Mesenchymal stem cell (in vitro differentiated cells and primary cell): ENCODE measurements at regions not wholly inside any gene's neighbourhood (a gene's known extent, or its start where the extent isn't known, plus 50 kb on each side); places are given as distances from the start of the nearest gene placed in this dataset.

Experiments used
- DNase-seq: peaks from one replicate; pipeline ENCODE4 v3.0.0-alpha.2; 2013
- H2AFZ ChIP-seq: one replicate; pipeline ENCODE4 v1.6.1; 2013; ENCODE audit warnings: low read depth, mild to moderate bottlenecking, control low read depth, inconsistent platforms, low read length, moderate library complexity
- H2AK5ac ChIP-seq: 2 replicates; pipeline ENCODE4 v1.6.1; 2013; ENCODE audit warnings: low read length, moderate library complexity, mild to moderate bottlenecking, inconsistent platforms; ENCODE audit not compliant: severe bottlenecking
- H2BK120ac ChIP-seq: one replicate; pipeline ENCODE4 v1.6.1; 2013; ENCODE audit warnings: low read depth, mild to moderate bottlenecking, inconsistent platforms, low read length, moderate library complexity
- H2BK12ac ChIP-seq, 2 experiments: one replicate each; pipeline ENCODE4 v1.6.1; 2013; ENCODE audit warnings: inconsistent platforms in 2 of 2, low read length in 2 of 2, mild to moderate bottlenecking in 2 of 2, moderate library complexity in 2 of 2, control low read depth in 1 of 2
- H2BK15ac ChIP-seq: one replicate; pipeline ENCODE4 v1.6.1; 2013; ENCODE audit warnings: mild to moderate bottlenecking, low read depth, inconsistent platforms; ENCODE audit not compliant: poor library complexity, severe bottlenecking
- H2BK5ac ChIP-seq: 2 replicates; pipeline ENCODE4 v1.6.1; 2013; ENCODE audit warnings: low read depth, mild to moderate bottlenecking, low read length, control low read depth, inconsistent platforms; ENCODE audit not compliant: poor library complexity, severe bottlenecking
- H3K14ac ChIP-seq, 2 experiments: one replicate each; pipeline ENCODE4 v1.6.1; 2013; ENCODE audit warnings: inconsistent platforms in 2 of 2, low read length in 2 of 2, control low read depth in 1 of 2, mild to moderate bottlenecking in 1 of 2, moderate library complexity in 1 of 2
- H3K18ac ChIP-seq, 2 experiments: one replicate each; pipeline ENCODE4 v1.6.1; 2013; ENCODE audit warnings: inconsistent platforms in 2 of 2, low read length in 2 of 2, control low read depth in 1 of 2, low read depth in 1 of 2, mild to moderate bottlenecking in 1 of 2
- H3K23ac ChIP-seq, 2 experiments: one replicate each; pipeline ENCODE4 v1.6.1; 2013; ENCODE audit warnings: inconsistent platforms in 2 of 2, low read length in 2 of 2, mild to moderate bottlenecking in 2 of 2, moderate library complexity in 2 of 2, control low read depth in 1 of 2
- H3K27ac ChIP-seq: 2 replicates; pipeline ENCODE4 v1.5.1; 2013; ENCODE audit warnings: mild to moderate bottlenecking, moderate library complexity, low read length, control low read depth, inconsistent platforms; ENCODE audit not compliant: poor library complexity, severe bottlenecking
- H3K27me3 ChIP-seq, 2 experiments: 2 replicates each; pipeline versions ENCODE4 v1.6.1 to v1.7.0; 2013; ENCODE audit warnings: low read length in 2 of 2, mild to moderate bottlenecking in 2 of 2, moderate library complexity in 2 of 2, control low read depth in 1 of 2, inconsistent platforms in 1 of 2; ENCODE audit not compliant: control insufficient read depth in 1 of 2, insufficient read depth in 1 of 2
- H3K36me3 ChIP-seq, 2 experiments: 2 replicates each; pipeline versions ENCODE4 v1.6.1 to v1.7.0; 2013; ENCODE audit warnings: low read length in 2 of 2, control low read depth in 1 of 2, inconsistent platforms in 1 of 2, low read depth in 1 of 2, mild to moderate bottlenecking in 1 of 2; ENCODE audit not compliant: insufficient read depth in 2 of 2, control insufficient read depth in 1 of 2
- H3K4ac ChIP-seq, 2 experiments: one replicate each; pipeline ENCODE4 v1.6.1; 2013; ENCODE audit warnings: inconsistent platforms in 2 of 2, low read length in 2 of 2, mild to moderate bottlenecking in 2 of 2, moderate library complexity in 2 of 2, control low read depth in 1 of 2, low read depth in 1 of 2
- H3K4me1 ChIP-seq: 2 replicates; pipeline ENCODE4 v1.6.1; 2013; ENCODE audit warnings: low read depth, low read length, control low read depth; ENCODE audit not compliant: control insufficient read depth, insufficient read depth
- H3K4me2 ChIP-seq: 2 replicates; pipeline ENCODE4 v1.6.1; 2013; ENCODE audit warnings: low read length, mild to moderate bottlenecking, inconsistent platforms; ENCODE audit not compliant: poor library complexity, severe bottlenecking
- H3K4me3 ChIP-seq, 2 experiments: 2 replicates each; pipeline versions ENCODE4 v1.5.1 to v1.7.0; 2013; ENCODE audit warnings: low read length in 2 of 2, mild to moderate bottlenecking in 2 of 2, control low read depth in 1 of 2, low read depth in 1 of 2; ENCODE audit not compliant: insufficient read depth in 1 of 2
- H3K79me1 ChIP-seq: replicated peaks from 2 replicates; pipeline ENCODE4 v1.6.1; 2013; ENCODE audit warnings: mild to moderate bottlenecking, control low read depth, low read length, inconsistent platforms; ENCODE audit not compliant: poor library complexity, severe bottlenecking
- H3K9ac ChIP-seq: 2 replicates; pipeline ENCODE4 v1.7.0; 2013; ENCODE audit warnings: mild to moderate bottlenecking, low read length, moderate library complexity
- H3K9me3 ChIP-seq: 2 replicates; pipeline ENCODE4 v1.7.0; 2013; ENCODE audit warnings: mild to moderate bottlenecking, low read length; ENCODE audit not compliant: control insufficient read depth
- H4K8ac ChIP-seq: one replicate; pipeline ENCODE4 v1.6.1; 2013; ENCODE audit warnings: inconsistent platforms, mild to moderate bottlenecking, low read length, moderate library complexity
- H4K91ac ChIP-seq: one replicate; pipeline ENCODE4 v1.6.1; 2013; ENCODE audit warnings: mild to moderate bottlenecking, low read length, inconsistent platforms
- WGBS: methylation state at CpG from one replicate; pipeline ENCODE4 v1.1.7; 2013; ENCODE audit warnings: mixed read lengths; 5-methylcytosine and 5-hydroxymethylcytosine counted together

DNA sequence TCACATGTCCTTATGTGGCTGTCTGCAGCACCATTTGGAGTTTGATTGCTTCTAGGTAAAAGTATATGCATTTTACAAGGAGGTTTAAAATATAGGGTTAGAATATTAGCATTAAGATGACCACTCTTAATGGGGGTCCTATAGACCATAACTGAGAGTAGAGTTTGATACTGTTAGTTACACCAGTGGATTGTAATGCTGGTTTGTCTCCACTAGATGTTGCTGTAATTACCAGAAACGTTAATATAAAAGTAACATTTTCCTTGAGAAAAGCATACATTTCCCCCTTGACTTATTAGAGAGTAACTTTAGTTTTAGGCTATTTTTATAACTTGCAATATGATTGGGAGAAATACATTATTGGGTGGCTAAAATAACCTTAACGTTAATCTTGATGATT, 93.0 kb downstream of the ZXDA start:
- Histone ChIP-seq H4K8ac (no peak overlapping the region), H3K23ac (no peak overlapping the region), H3K9ac (no peak overlapping the region), H3K18ac (no peak overlapping the region), H3K9me3 (peaks cover 9% of the 10 kb centered on the region), H3K4me1 (no peaks in the 10 kb centered on the region), H3K27me3 (peaks cover 0 to 28% of the 10 kb centered on the region in 2 experiments), H3K4me2 (no peak overlapping the region), H3K36me3 (no peaks in the 10 kb centered on the region), H2AK5ac (no peak overlapping the region), H3K4me3 (no peak overlapping the region), H2BK120ac (no peak overlapping the region), H2BK15ac (no peak overlapping the region), H4K91ac (no peak overlapping the region), H2BK5ac (no peak overlapping the region), H2AFZ (no peak overlapping the region), H3K14ac (no peak overlapping the region), H3K27ac (no peak overlapping the region), H3K4ac (no peak overlapping the region), H3K79me1 (no peaks in the 10 kb centered on the region), H2BK12ac (no peak overlapping the region)
- no peak for DNase-seq
- no CpG with 5 or more reads among the region's 2 CpGs for WGBS

DNA sequence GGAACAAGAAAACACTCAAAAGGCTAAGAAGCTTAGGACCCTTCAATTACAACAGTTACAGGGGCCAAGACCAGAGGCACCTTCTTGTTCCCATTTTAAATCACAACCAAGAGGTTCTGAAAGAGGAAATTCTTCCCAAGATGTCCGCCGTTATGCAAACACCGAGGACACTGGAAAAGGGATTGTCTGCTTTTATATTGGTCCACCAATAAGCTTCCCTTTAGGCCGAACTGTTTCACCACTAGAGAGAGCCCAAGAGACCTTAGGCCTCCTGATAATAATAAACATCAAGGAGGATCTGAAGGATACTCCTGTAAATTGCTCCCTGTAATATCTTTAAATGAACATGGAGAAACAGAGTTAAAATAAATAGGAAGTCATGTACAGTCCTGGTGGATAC, 92.6 kb upstream of the NLRP2B start:
- Histone ChIP-seq H2AFZ (no peak overlapping the region), H2BK5ac (no peak overlapping the region), H3K18ac (no peak overlapping the region), H3K14ac (no peak overlapping the region), H2AK5ac (no peak overlapping the region), H3K4ac (no peak overlapping the region), H3K4me2 (no peak overlapping the region), H3K4me1 (no peaks in the 10 kb centered on the region), H3K9ac (no peak overlapping the region), H3K4me3 (no peak overlapping the region), H3K27me3 (no peaks in the 10 kb centered on the region), H3K36me3 (no peaks in the 10 kb centered on the region), H4K91ac (no peak overlapping the region), H2BK15ac (no peak overlapping the region), H2BK12ac (no peak overlapping the region), H4K8ac (no peak overlapping the region), H3K9me3 (peaks cover 3% of the 10 kb centered on the region), H3K23ac (no peak overlapping the region), H3K27ac (no peak overlapping the region), H2BK120ac (no peak overlapping the region), H3K79me1 (no peaks in the 10 kb centered on the region)
- DNase-seq, result no peak
- 94% methylated on average over 3 of the region's 4 CpGs for WGBS

GRCh38 chrX:57771689-57772088, 91.6 kb upstream of the NLRP2B start:
- no peak overlapping the region for H3K4me2 ChIP-seq
- H2AK5ac ChIP-seq, result no peak overlapping the region
- no peaks in the 10 kb centered on the region for H3K27me3 ChIP-seq
- H4K8ac ChIP-seq, result no peak overlapping the region
- no peak overlapping the region for H3K4me3 ChIP-seq
- DNase-seq, result no peak
- H3K27ac ChIP-seq, result no peak overlapping the region
- H2BK15ac ChIP-seq, result no peak overlapping the region
- no peak overlapping the region for H3K4ac ChIP-seq
- no peaks in the 10 kb centered on the region for H3K36me3 ChIP-seq
- no peak overlapping the region for H4K91ac ChIP-seq
- no peak overlapping the region for H3K9ac ChIP-seq
- H3K23ac ChIP-seq, result no peak overlapping the region
- no peak overlapping the region for H2BK12ac ChIP-seq
- H3K18ac ChIP-seq, result no peak overlapping the region
- no peaks in the 10 kb centered on the region for H3K4me1 ChIP-seq
- no peak overlapping the region for H3K14ac ChIP-seq
- H2BK120ac ChIP-seq, result no peak overlapping the region
- H2AFZ ChIP-seq, result no peak overlapping the region
- H3K9me3 ChIP-seq, result peaks cover 3% of the 10 kb centered on the region
- no peak overlapping the region for H2BK5ac ChIP-seq
- H3K79me1 ChIP-seq, result no peaks in the 10 kb centered on the region

- no peaks in the 10 kb centered on the region for H3K4me1 ChIP-seq
- no peak overlapping the region for H3K14ac ChIP-seq
- H2AFZ ChIP-seq, result no peak overlapping the region
These were observed 72.8 kb upstream of the NLRP2B start for GRCh38 chrX:57752866-57753265.

More at GRCh38 chrX:57752866-57753265, 72.8 kb upstream of the NLRP2B start:
- no peak overlapping the region for H3K18ac ChIP-seq
- no peak overlapping the region for H3K9ac ChIP-seq
- H2BK5ac ChIP-seq, result no peak overlapping the region
- no peak overlapping the region for H3K4me3 ChIP-seq
- H2BK15ac ChIP-seq, result no peak overlapping the region
- peaks cover 21% of the 10 kb centered on the region for H3K9me3 ChIP-seq
- H2BK12ac ChIP-seq, result no peak overlapping the region
- no peak overlapping the region for H3K4me2 ChIP-seq
- no peak overlapping the region for H4K8ac ChIP-seq
- no peak overlapping the region for H2BK120ac ChIP-seq
- WGBS, result 79% methylated on average over 2 of the region's 2 CpGs
- H3K27ac ChIP-seq, result no peak overlapping the region
- no peaks in the 10 kb centered on the region for H3K79me1 ChIP-seq
- DNase-seq, result no peak
- no peaks in the 10 kb centered on the region for H3K36me3 ChIP-seq
- no peaks in the 10 kb centered on the region for H3K27me3 ChIP-seq
- H3K23ac ChIP-seq, result no peak overlapping the region
- H2AK5ac ChIP-seq, result no peak overlapping the region
- H4K91ac ChIP-seq, result no peak overlapping the region
- no peak overlapping the region for H3K4ac ChIP-seq
